Body of pancreas (tissue), 4 donors: ENCODE measurements at regions not wholly inside any gene's neighbourhood (a gene's known extent, or its start where the extent isn't known, plus 50 kb on each side); places are given as distances from the start of the nearest gene placed in this dataset.
A peak's percentile ranks its signal among the peaks of the same experiment; 100 is the strongest.

Source experiments
- ATAC-seq: fragments of 150-250 bp; one replicate; pipeline ENCODE4 v1.9.1; 2016
- DNase-seq, 4 donors: peaks; one replicate each; pipeline ENCODE4 v3.0.0-alpha.2; 2019
- H3K27ac ChIP-seq, 4 donors: fragments of 200-600 bp; sonication (generic); 1 replicate in 3 of 4; 2 replicates in 1 of 4; pipeline versions ENCODE4 v1.5.1 to v1.6.1; 2016 to 2019; ENCODE audit warnings: mild to moderate bottlenecking in 1 of 4, mixed read lengths in 1 of 4, moderate library complexity in 1 of 4
- H3K27me3 ChIP-seq, 2 donors: fragments of 200-600 bp; sonication (generic); one replicate each; pipeline ENCODE4 v1.6.0; 2016; ENCODE audit warnings: mild to moderate bottlenecking in 1 of 2
- H3K36me3 ChIP-seq, 2 donors: fragments of 200-600 bp; sonication (generic); replicated peaks in 1 of 2; 2 replicates each; pipeline ENCODE4 v1.5.1; 2016; ENCODE audit warnings: low read depth in 2 of 2; ENCODE audit not compliant: insufficient read depth in 1 of 2
- H3K4me1 ChIP-seq: fragments of 200-600 bp; sonication (generic); one replicate; pipeline ENCODE4 v1.6.0; 2016
- H3K4me3 ChIP-seq, 2 donors: fragments of 200-600 bp; sonication (generic); 1 replicate in 1 of 2; 2 replicates in 1 of 2; pipeline ENCODE4 v1.5.1; 2016 to 2019
- H3K9me3 ChIP-seq, 3 donors: fragments of 200-600 bp; sonication (generic); 1 replicate in 2 of 3; 2 replicates in 1 of 3; pipeline ENCODE4 v1.5.1; 2016
- CTCF ChIP-seq, 7 experiments: fragments of 450-650 bp in 4 of 7; fragments of 200-600 bp in 3 of 7; sonication (generic) in 3 of 7; IDR thresholded peaks; one replicate each; pipeline ENCODE4 v1.5.1; 2016 to 2019; ENCODE audit warnings: antibody characterized with exemption in 7 of 7
- POLR2A ChIP-seq, 3 donors: fragments of 450-650 bp; IDR thresholded peaks; one replicate each; pipeline ENCODE4 v1.6.1; 2016; ENCODE audit warnings: antibody characterized with exemption in 3 of 3, mild to moderate bottlenecking in 2 of 3
- WGBS, 2 donors: methylation state at CpG; one replicate each; pipeline ENCODE4 v1.1.5; 2017; 5-methylcytosine and 5-hydroxymethylcytosine counted together
- intact Hi-C: fragments of 100-400 bp; cut with DNase I; formaldehyde crosslinking; loops from one replicate; pipeline ENCODE4 v1.15.1; 2023

GRCh38 chr3:150349314-150350097, 58.6 kb upstream of the TSC22D2 start:
- Histone ChIP-seq H3K9me3 (no peaks in the 10 kb centered on the region), H3K27ac (no peak overlapping the region), H3K4me1 (no peaks in the 10 kb centered on the region), H3K27me3 (no peaks in the 10 kb centered on the region), H3K36me3 (no peaks in the 10 kb centered on the region), H3K4me3 (no peak overlapping the region)
- ATAC-seq, result no peak
- no peak for DNase-seq
- 66 to 78% methylated on average over 6 to 7 of the region's 7 CpGs for WGBS, 2 donors
- no peak for TF ChIP-seq CTCF (IDR thresholded peaks at IDR 0.05)
- no peak for TF ChIP-seq POLR2A (IDR thresholded peaks at IDR 0.05)
- intact Hi-C loops, result loop anchor here (10.0 kb wide), 1 partner anchor 1725 kb away; no protein-coding TSS in a partner anchor

GRCh38 chr3:150348500-150348899, 59.6 kb upstream of the TSC22D2 start:
- Histone ChIP-seq H3K4me3 (no peak overlapping the region), H3K36me3 (no peaks in the 10 kb centered on the region), H3K9me3 (no peaks in the 10 kb centered on the region), H3K27me3 (no peaks in the 10 kb centered on the region), H3K27ac (no peak overlapping the region), H3K4me1 (no peaks in the 10 kb centered on the region)
- TF ChIP-seq POLR2A (IDR thresholded peaks at IDR 0.05) (no peak), CTCF (IDR thresholded peaks at IDR 0.05) (no peak)
- no peak for ATAC-seq
- peak in 1 of 4 donors; percentile 41 for DNase-seq
- intact Hi-C loops, result loop anchor here (10.0 kb wide), 1 partner anchor 1726 kb away; no protein-coding TSS in a partner anchor
- 42 to 44% methylated on average over 6 of the region's 6 CpGs for WGBS, 2 donors

- no peak for DNase-seq
- Histone ChIP-seq H3K4me1 (no peaks in the 10 kb centered on the region), H3K4me3 (no peak overlapping the region), H3K9me3 (no peaks in the 10 kb centered on the region), H3K36me3 (no peaks in the 10 kb centered on the region), H3K27me3 (no peaks in the 10 kb centered on the region), H3K27ac (no peak overlapping the region)
- TF ChIP-seq POLR2A (IDR thresholded peaks at IDR 0.05), result no peak
- no peak for TF ChIP-seq CTCF (IDR thresholded peaks at IDR 0.05)
- intact Hi-C loops, result loop anchor here (10.0 kb wide), 1 partner anchor 1728 kb away; no protein-coding TSS in a partner anchor
- 85 to 90% methylated on average over 10 of the region's 10 CpGs for WGBS, 2 donors
- ATAC-seq, result no peak
Measured at GRCh38 chr3:150346981-150347863, 60.9 kb upstream of the TSC22D2 start.

GRCh38 chr3:150346266-150346665, 61.8 kb upstream of the TSC22D2 start:
- no peak overlapping the region for H3K4me3 ChIP-seq
- WGBS, 2 donors, result 77 to 78% methylated on average over 6 of the region's 6 CpGs
- no peak for TF ChIP-seq POLR2A (IDR thresholded peaks at IDR 0.05)
- no peak for TF ChIP-seq CTCF (IDR thresholded peaks at IDR 0.05)

More at GRCh38 chr3:150346266-150346665, 61.8 kb upstream of the TSC22D2 start:
- Histone ChIP-seq H3K36me3 (no peaks in the 10 kb centered on the region), H3K27me3 (no peaks in the 10 kb centered on the region), H3K9me3 (no peaks in the 10 kb centered on the region), H3K4me1 (no peaks in the 10 kb centered on the region), H3K27ac (no peak overlapping the region)
- ATAC-seq, result no peak
- intact Hi-C loops, result loop anchor here (10.0 kb wide), 1 partner anchor 1729 kb away; no protein-coding TSS in a partner anchor
- DNase-seq, result no peak
